ENCODE measurements at regions not wholly inside any gene's neighbourhood (a gene's known extent, or its start where the extent isn't known, plus 50 kb on each side); places are given as distances from the start of the nearest gene placed in this dataset.
A peak's percentile ranks its signal among the peaks of the same experiment; 100 is the strongest.
"Not testable (repeated sequence)": the region's sequence is repeated elsewhere in the genome, so short reads cannot be mapped to it uniquely, and the experiment has no call there.

DNA sequence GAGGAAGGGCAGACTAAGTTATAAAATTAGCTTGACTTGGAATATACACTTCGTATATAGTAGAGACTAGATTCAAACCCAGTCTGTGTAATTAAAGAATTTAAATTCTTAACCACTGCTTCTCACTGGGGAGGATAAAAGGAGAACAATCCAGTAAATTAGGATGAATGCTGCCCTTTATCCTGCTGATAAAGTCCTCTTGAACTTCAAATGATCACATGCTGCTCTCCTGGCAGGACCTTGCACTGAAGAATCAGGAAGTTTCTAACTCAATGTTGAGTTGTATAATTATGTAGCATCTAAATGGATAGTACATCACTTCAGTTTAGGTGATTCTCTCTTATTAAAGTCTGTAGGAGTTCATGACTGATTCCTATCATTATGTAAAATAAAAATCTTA is 1179.7 kb downstream of the DSC3 start:
- Histone ChIP-seq H3K27me3 (no peaks in the 10 kb centered on the region), H3K9me3 (no peaks in the 10 kb centered on the region), H4K20me1 (no peaks in the 10 kb centered on the region), H3K4me1 (no peaks in the 10 kb centered on the region), H3K4me3 (no peak overlapping the region), H3K9ac (no peak overlapping the region), H3K36me3 (no peaks in the 10 kb centered on the region), H3K4me2 (no peak overlapping the region), H3K27ac (no peak overlapping the region)
- no peak for TF ChIP-seq Cebpa-rat (IDR thresholded peaks at IDR 0.05)

DNA sequence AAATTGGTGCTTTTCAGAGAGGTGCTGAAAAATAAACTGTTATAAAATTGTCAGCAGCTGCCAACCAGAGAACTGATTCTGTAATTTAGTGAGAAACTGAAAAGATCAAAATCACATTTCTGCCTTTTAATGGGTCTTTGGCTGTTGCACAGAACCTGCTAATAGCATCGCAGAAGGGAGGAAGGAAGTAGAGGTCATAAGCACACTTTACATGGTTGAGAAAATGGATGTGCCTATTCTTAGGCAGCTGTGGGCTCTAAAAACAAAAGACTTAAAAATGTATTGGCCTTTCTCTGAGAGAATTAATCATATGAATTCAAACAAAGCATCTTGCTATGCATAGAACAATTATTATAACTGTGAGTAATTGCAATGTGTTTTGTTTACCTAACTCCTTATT is 1186.9 kb downstream of the DSC3 start:
- H3K36me3 ChIP-seq: no peaks in the 10 kb centered on the region
- peaks cover 11% of the 10 kb centered on the region for H3K4me1 ChIP-seq
- no peak overlapping the region for H3K4me3 ChIP-seq
- peak overlapping the region; percentile 34 for H3K4me2 ChIP-seq
- no peaks in the 10 kb centered on the region for H3K27me3 ChIP-seq
- H3K27ac ChIP-seq: no peak overlapping the region
- TF ChIP-seq Cebpa-rat (IDR thresholded peaks at IDR 0.05): no peak
- H4K20me1 ChIP-seq: no peaks in the 10 kb centered on the region
- H3K9me3 ChIP-seq: no peaks in the 10 kb centered on the region
- H3K9ac ChIP-seq: no peak overlapping the region

DNA sequence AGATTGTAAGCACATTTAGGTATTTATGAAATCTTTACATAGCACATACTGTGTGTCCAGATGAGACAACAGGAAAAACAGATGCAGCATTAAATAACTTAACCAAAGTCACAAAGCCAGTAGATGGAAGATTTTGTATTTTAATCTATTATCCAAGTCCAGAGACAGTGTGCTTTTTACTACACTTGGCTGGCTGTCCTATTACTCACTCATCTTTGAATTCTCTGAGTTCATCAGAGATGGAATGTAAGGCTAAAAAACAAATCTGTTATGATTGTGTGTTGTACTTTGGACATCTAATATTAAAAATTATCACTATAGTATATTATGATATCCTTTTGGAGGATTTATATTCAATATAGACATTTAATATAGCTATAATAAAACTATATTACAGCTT is 1189.4 kb downstream of the DSC3 start:
- Histone ChIP-seq H3K4me1 (peaks cover 11% of the 10 kb centered on the region), H3K9ac (no peak overlapping the region), H3K4me3 (no peak overlapping the region), H3K9me3 (no peaks in the 10 kb centered on the region), H3K4me2 (no peak overlapping the region), H3K27me3 (no peaks in the 10 kb centered on the region), H4K20me1 (no peaks in the 10 kb centered on the region), H3K27ac (no peak overlapping the region), H3K36me3 (no peaks in the 10 kb centered on the region)
- TF ChIP-seq Cebpa-rat (IDR thresholded peaks at IDR 0.05): no peak

DNA sequence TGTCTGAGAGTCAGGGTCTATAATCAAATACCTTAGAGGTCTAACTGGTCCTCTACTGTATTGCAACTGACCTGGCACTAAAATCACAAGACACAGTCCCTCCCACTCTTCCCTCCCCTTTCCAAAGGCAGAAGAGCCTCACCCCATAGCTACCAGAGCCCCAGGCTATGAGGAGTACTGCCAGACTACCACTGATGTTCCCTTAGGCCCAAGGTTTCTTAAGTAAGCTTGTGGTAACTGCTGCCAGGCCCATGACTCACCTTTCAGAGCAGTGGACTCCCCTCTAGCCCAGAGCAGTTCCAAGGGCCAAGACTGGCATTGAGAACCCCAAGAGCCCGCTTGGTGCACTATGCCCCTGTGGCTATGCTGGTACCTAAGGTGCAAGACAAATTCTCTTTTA is 1193.4 kb downstream of the DSC3 start:
- Histone ChIP-seq H3K4me3 (no peak overlapping the region), H3K36me3 (no peaks in the 10 kb centered on the region), H3K27me3 (no peaks in the 10 kb centered on the region), H3K4me2 (no peak overlapping the region), H4K20me1 (no peaks in the 10 kb centered on the region), H3K4me1 (no peaks in the 10 kb centered on the region), H3K9ac (no peak overlapping the region), H3K27ac (no peak overlapping the region), H3K9me3 (no peaks in the 10 kb centered on the region)
- no peak for TF ChIP-seq Cebpa-rat (IDR thresholded peaks at IDR 0.05)

DNA sequence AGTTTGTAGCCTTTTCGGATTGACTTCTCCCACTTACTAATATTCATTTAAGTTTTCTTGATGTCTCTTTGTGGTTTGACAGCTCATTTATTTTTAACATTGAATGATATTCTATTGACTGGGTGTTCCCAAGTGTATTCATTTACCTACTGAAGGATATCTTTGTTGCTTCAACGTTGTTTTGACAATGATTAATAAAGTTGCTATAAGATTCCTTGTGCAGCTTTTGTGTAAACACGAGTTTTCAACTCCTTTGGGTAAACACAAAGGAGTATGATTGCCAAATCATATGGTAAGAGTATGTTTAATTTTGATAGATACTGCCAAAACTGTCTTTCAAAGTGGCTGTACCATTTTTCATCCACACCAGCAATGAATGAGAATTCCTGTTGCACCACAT is 1200.9 kb downstream of the DSC3 start:
- Histone ChIP-seq H3K4me1 (no peaks in the 10 kb centered on the region), H4K20me1 (no peaks in the 10 kb centered on the region), H3K9ac (no peak overlapping the region), H3K27me3 (no peaks in the 10 kb centered on the region), H3K4me2 (no peak overlapping the region), H3K27ac (no peak overlapping the region), H3K9me3 (0 out of 2 replicates have a peak, but pooled peaks cover 5% of the 10 kb centered on the region), H3K36me3 (no peaks in the 10 kb centered on the region), H3K4me3 (no peak overlapping the region)
- TF ChIP-seq Cebpa-rat (IDR thresholded peaks at IDR 0.05): no peak

DNA sequence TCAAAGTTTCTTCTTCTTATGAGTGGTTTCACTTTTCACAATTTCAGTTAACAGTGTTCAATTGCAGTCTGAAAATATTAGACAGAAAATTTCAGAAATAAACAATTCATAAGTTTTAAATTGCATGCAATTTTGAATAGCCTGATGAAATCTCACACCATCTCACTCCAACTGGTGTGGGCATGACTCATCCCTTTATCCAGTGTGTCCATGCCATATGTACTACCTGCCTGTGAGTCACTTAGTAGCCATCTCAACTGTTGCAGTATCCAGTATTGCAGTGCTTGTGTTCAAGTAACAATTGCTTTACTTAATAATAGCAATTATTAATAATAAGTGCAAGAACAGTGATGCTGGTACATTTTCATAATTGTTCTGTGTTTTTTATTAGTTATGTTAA is 1202.5 kb downstream of the DSC3 start:
- Histone ChIP-seq H3K4me1 (no peaks in the 10 kb centered on the region), H3K27ac (no peak overlapping the region), H3K9ac (no peak overlapping the region), H3K4me2 (no peak overlapping the region), H3K9me3 (0 out of 2 replicates have a peak, but pooled peaks cover 5% of the 10 kb centered on the region), H3K4me3 (no peak overlapping the region), H4K20me1 (no peaks in the 10 kb centered on the region), H3K36me3 (no peaks in the 10 kb centered on the region), H3K27me3 (no peaks in the 10 kb centered on the region)
- no peak for TF ChIP-seq Cebpa-rat (IDR thresholded peaks at IDR 0.05)

DNA sequence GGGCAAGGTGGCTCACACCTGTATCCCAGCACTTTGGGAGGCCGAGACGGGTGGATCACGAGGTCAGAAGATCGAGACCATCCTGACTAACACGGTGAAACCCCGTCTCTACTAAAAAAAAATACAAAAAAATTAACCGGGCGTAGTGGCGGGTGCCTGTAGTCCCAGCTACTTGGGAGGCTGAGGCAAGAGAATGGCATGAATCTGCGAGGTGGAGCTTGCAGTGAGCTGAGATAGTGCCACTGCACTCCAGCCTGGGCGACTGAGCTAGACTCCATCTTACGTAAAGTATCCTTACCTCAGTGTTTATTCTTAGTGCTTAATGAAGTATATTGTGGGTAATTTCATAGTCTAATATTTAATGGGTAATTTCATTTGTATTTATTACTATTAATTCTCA is 1203.6 kb downstream of the DSC3 start:
- not testable (repeated sequence) for H3K36me3 ChIP-seq, H3K9me3 ChIP-seq, H4K20me1 ChIP-seq, H3K4me1 ChIP-seq, H3K27me3 ChIP-seq, H3K4me2 ChIP-seq, H3K27ac ChIP-seq, H3K9ac ChIP-seq, H3K4me3 ChIP-seq

DNA sequence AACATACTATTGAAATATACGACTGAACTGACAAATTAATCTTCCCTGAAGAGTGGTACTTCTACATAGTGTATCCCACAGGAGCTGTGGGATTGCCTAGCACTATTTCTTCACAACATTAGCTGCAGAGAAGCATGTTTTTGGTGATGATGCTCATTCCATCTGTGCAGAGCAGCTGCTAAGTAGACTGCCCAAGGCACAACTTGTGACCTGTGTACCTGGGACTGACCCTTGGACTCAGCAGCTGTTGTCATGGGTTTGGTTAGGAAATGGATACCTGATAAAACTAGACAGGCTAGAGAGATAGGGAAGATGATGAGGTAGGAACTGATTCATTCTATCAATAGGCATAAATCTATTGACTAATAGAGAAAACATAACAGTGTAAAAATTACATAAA is 1204.0 kb downstream of the DSC3 start:
- Histone ChIP-seq H3K9ac (no peak overlapping the region), H4K20me1 (no peaks in the 10 kb centered on the region), H3K27ac (no peak overlapping the region), H3K4me3 (no peak overlapping the region), H3K9me3 (0 out of 2 replicates have a peak, but pooled peaks cover 5% of the 10 kb centered on the region), H3K36me3 (no peaks in the 10 kb centered on the region), H3K27me3 (no peaks in the 10 kb centered on the region), H3K4me1 (no peaks in the 10 kb centered on the region), H3K4me2 (no peak overlapping the region)
- no peak for TF ChIP-seq Cebpa-rat (IDR thresholded peaks at IDR 0.05)

DNA sequence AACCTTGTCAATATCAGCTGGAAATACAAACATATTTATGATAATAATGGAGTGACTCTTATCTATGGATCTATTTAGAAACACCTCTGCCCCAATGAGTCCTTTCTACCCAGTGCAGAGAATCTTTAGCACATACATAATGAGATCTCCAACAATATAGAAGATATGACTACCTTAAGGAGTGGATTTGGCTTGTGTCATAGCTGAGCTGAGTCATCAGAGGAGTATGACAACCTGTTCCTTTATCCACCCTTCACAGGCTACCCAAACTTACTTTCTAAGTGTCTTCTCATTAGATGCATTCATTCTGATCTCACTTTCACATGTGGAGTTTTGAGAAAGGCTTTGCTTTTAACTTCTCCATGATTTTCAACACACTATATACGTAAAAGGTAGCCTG is 1218.9 kb downstream of the DSC3 start:
- Histone ChIP-seq H4K20me1 (no peaks in the 10 kb centered on the region), H3K4me2 (no peak overlapping the region), H3K36me3 (no peaks in the 10 kb centered on the region), H3K27me3 (no peaks in the 10 kb centered on the region), H3K27ac (no peak overlapping the region), H3K9me3 (no peaks in the 10 kb centered on the region), H3K4me3 (no peak overlapping the region), H3K4me1 (no peaks in the 10 kb centered on the region), H3K9ac (no peak overlapping the region)
- TF ChIP-seq Cebpa-rat (IDR thresholded peaks at IDR 0.05): no peak

DNA sequence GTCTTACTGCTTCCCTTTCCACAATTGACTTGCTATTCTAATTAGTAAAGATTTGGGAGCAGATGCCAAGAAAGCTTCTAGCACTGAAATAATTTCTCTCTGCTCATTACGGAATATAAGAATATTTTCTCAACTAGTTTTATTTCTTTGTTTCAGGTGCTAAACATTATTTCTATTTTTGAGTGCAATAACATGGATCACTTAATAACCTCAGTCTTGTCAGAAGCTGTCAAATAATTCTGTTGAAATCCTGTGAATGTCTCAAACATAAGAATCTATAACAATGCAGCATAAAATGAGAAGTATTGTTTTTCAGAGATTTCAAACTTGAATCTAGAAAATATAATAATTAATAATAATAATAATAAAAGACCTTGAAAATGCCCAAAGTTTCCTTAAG is 1221.0 kb downstream of the DSC3 start:
- H3K4me3 ChIP-seq: no peak overlapping the region
- no peaks in the 10 kb centered on the region for H4K20me1 ChIP-seq
- no peak for TF ChIP-seq Cebpa-rat (IDR thresholded peaks at IDR 0.05)
- H3K27ac ChIP-seq: no peak overlapping the region
- no peaks in the 10 kb centered on the region for H3K4me1 ChIP-seq
- no peak overlapping the region for H3K9ac ChIP-seq
- no peak overlapping the region for H3K4me2 ChIP-seq
- no peaks in the 10 kb centered on the region for H3K27me3 ChIP-seq
- H3K9me3 ChIP-seq: no peaks in the 10 kb centered on the region
- no peaks in the 10 kb centered on the region for H3K36me3 ChIP-seq

DNA sequence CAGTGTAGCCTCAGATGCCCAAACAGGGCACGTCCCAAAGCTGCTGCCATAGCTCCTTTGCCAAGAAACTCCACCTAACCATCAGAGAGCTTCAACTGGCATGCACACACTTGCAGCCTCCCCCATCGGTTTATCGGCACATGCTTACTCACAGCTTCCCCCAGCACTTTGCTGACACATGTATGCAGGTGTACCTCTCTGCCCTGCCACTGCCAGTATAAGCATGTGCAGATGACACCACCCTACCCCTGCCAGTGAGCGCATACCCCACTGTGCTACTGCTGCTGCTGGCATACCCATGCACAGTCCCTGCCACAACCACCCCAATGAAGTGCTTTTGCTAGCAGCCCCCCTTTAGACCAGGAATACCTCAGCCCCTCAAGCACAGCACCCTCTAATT is 1231.0 kb downstream of the DSC3 start:
- Histone ChIP-seq H3K36me3 (no peaks in the 10 kb centered on the region), H3K9me3 (no peaks in the 10 kb centered on the region), H3K4me1 (no peaks in the 10 kb centered on the region), H3K4me3 (no peak overlapping the region), H3K27me3 (no peaks in the 10 kb centered on the region), H4K20me1 (no peaks in the 10 kb centered on the region), H3K4me2 (no peak overlapping the region), H3K27ac (no peak overlapping the region), H3K9ac (no peak overlapping the region)
- no peak for TF ChIP-seq Cebpa-rat (IDR thresholded peaks at IDR 0.05)
